ENCODE measurements at regions not wholly inside any gene's neighbourhood (a gene's known extent, or its start where the extent isn't known, plus 50 kb on each side); places are given as distances from the start of the nearest gene placed in this dataset.

GRCh38 chr6:44041461-44042260 lies 85.6 kb downstream of the MRPL14 start:
- no peak overlapping the region for H3K4me2 ChIP-seq (ENCODE audit: insufficient read depth, low read length)
- peaks cover 10% of the 10 kb centered on the region; the same call in 1 of the 2 replicates for H3K4me1 ChIP-seq (ENCODE audit: insufficient read depth, low read length)
- peak; percentile 59 for DNase-seq

GRCh38 chr6:44040786-44041185 lies 86.5 kb downstream of the MRPL14 start:
- no peaks in the 10 kb centered on the region for H3K27me3 ChIP-seq (ENCODE audit: insufficient read depth, low read length, poor library complexity)
- H2AFZ ChIP-seq (ENCODE audit: low read depth, low read length): no peak overlapping the region
- H4K20me1 ChIP-seq (ENCODE audit: insufficient read depth, low read length): peaks cover 7% of the 10 kb centered on the region
- H3K36me3 ChIP-seq (ENCODE audit: insufficient read depth, low read length): no peaks in the 10 kb centered on the region
- no peak overlapping the region for H3K27ac ChIP-seq (ENCODE audit: low read length)
- H3K79me2 ChIP-seq (ENCODE audit: insufficient read depth, low read length): no peaks in the 10 kb centered on the region
- H3K9me3 ChIP-seq (ENCODE audit: insufficient read depth, low read length, severe bottlenecking): no peaks in the 10 kb centered on the region
- ATAC-seq (ENCODE audit: insufficient read depth, low read depth) (no peak), DNase-seq (no peak)
- TF ChIP-seq CTCF (IDR thresholded peaks at IDR 0.05; ENCODE audit: borderline replicate concordance, extremely low read depth, low read length, poor library complexity, severe bottlenecking): no peak
- no peak for TF ChIP-seq EZH2 (IDR thresholded peaks at IDR 0.05; ENCODE audit: borderline replicate concordance, low read depth, low read length, severe bottlenecking)
- H3K4me2 ChIP-seq (ENCODE audit: insufficient read depth, low read length): no peak overlapping the region
- peaks cover 14% of the 10 kb centered on the region for H3K4me1 ChIP-seq (ENCODE audit: insufficient read depth, low read length)
- no peak overlapping the region for H3K9ac ChIP-seq (ENCODE audit: low read depth, low read length)
- H3K4me3 ChIP-seq (ENCODE audit: low read depth in 1 of 2, low read length in 2 of 2): no peak overlapping the region

More at GRCh38 chr6:44041461-44042260, 85.6 kb downstream of the MRPL14 start:
- H2AFZ ChIP-seq (ENCODE audit: low read depth, low read length): no peak overlapping the region
- no peak overlapping the region for H3K4me3 ChIP-seq (ENCODE audit: low read depth in 1 of 2, low read length in 2 of 2)
- peaks cover 7% of the 10 kb centered on the region for H4K20me1 ChIP-seq (ENCODE audit: insufficient read depth, low read length)
- no peaks in the 10 kb centered on the region for H3K36me3 ChIP-seq (ENCODE audit: insufficient read depth, low read length)
- H3K27me3 ChIP-seq (ENCODE audit: insufficient read depth, low read length, poor library complexity): no peaks in the 10 kb centered on the region
- no peaks in the 10 kb centered on the region for H3K79me2 ChIP-seq (ENCODE audit: insufficient read depth, low read length)
- peak; percentile 83 for ATAC-seq (ENCODE audit: insufficient read depth, low read depth)
- H3K9ac ChIP-seq (ENCODE audit: low read depth, low read length): no peak overlapping the region
- no peak for TF ChIP-seq CTCF (IDR thresholded peaks at IDR 0.05; ENCODE audit: borderline replicate concordance, extremely low read depth, low read length, poor library complexity, severe bottlenecking)
- TF ChIP-seq EZH2 (IDR thresholded peaks at IDR 0.05; ENCODE audit: borderline replicate concordance, low read depth, low read length, severe bottlenecking): no peak
- no peaks in the 10 kb centered on the region for H3K9me3 ChIP-seq (ENCODE audit: insufficient read depth, low read length, severe bottlenecking)
- H3K27ac ChIP-seq (ENCODE audit: low read length): no peak overlapping the region

GRCh38 chr6:44039839-44040350 lies 87.4 kb downstream of the MRPL14 start:
- TF ChIP-seq EZH2 (IDR thresholded peaks at IDR 0.05; ENCODE audit: borderline replicate concordance, low read depth, low read length, severe bottlenecking): no peak
- TF ChIP-seq CTCF (IDR thresholded peaks at IDR 0.05; ENCODE audit: borderline replicate concordance, extremely low read depth, low read length, poor library complexity, severe bottlenecking): no peak
- H3K36me3 ChIP-seq (ENCODE audit: insufficient read depth, low read length): no peaks in the 10 kb centered on the region
- H3K4me1 ChIP-seq (ENCODE audit: insufficient read depth, low read length): peaks cover 19% of the 10 kb centered on the region
- ATAC-seq (ENCODE audit: insufficient read depth, low read depth): no peak
- H3K4me3 ChIP-seq (ENCODE audit: low read depth in 1 of 2, low read length in 2 of 2): no peak overlapping the region
- no peak overlapping the region for H3K9ac ChIP-seq (ENCODE audit: low read depth, low read length)
- H3K4me2 ChIP-seq (ENCODE audit: insufficient read depth, low read length): no peak overlapping the region
- no peak overlapping the region for H3K27ac ChIP-seq (ENCODE audit: low read length)
- H4K20me1 ChIP-seq (ENCODE audit: insufficient read depth, low read length): peaks cover 7% of the 10 kb centered on the region
- no peak for DNase-seq
- H3K27me3 ChIP-seq (ENCODE audit: insufficient read depth, low read length, poor library complexity): no peaks in the 10 kb centered on the region
- H2AFZ ChIP-seq (ENCODE audit: low read depth, low read length): no peak overlapping the region
- H3K9me3 ChIP-seq (ENCODE audit: insufficient read depth, low read length, severe bottlenecking): no peaks in the 10 kb centered on the region
- H3K79me2 ChIP-seq (ENCODE audit: insufficient read depth, low read length): no peaks in the 10 kb centered on the region

Measured in DND-41 (cell line).